ENCODE measurements at regions not wholly inside any gene's neighbourhood (a gene's known extent, or its start where the extent isn't known, plus 50 kb on each side); places are given as distances from the start of the nearest gene placed in this dataset.
"Not testable (repeated sequence)": the region's sequence is repeated elsewhere in the genome, so short reads cannot be mapped to it uniquely, and the experiment has no call there.

- no peak for DNase-seq
Observed at GRCh38 chr15:70387081-70387480, 289.4 kb upstream of the TLE3 start.

GRCh38 chr15:70385711-70386110, 288.0 kb upstream of the TLE3 start:
- no peak for DNase-seq

GRCh38 chr15:70385052-70385451, 287.3 kb upstream of the TLE3 start:
- DNase-seq, result no peak

- DNase-seq, result no peak
Observed at GRCh38 chr15:70383856-70384255, 286.1 kb upstream of the TLE3 start.

- DNase-seq, result no peak
Observed at GRCh38 chr15:70382762-70383458, 285.2 kb upstream of the TLE3 start.

- DNase-seq, result no peak
Observed at GRCh38 chr15:70382009-70382749, 284.5 kb upstream of the TLE3 start.

- DNase-seq, result no peak
Observed at GRCh38 chr15:70379938-70380883, 282.5 kb upstream of the TLE3 start.

GRCh38 chr15:70379134-70379533, 281.4 kb upstream of the TLE3 start:
- no peak for DNase-seq

- DNase-seq, result no peak
Observed at GRCh38 chr15:70378126-70379031, 280.7 kb upstream of the TLE3 start.

- DNase-seq, result no peak
Observed at GRCh38 chr15:70376929-70377691, 279.4 kb upstream of the TLE3 start.

- no peak for DNase-seq
Observed at GRCh38 chr15:70376031-70376928, 278.6 kb upstream of the TLE3 start.

GRCh38 chr15:70375586-70375985, 277.9 kb upstream of the TLE3 start:
- DNase-seq, result no peak

GRCh38 chr15:70375006-70375431, 277.3 kb upstream of the TLE3 start:
- DNase-seq, result no peak

- no peak for DNase-seq
Observed at GRCh38 chr15:70374096-70374495, 276.4 kb upstream of the TLE3 start.

- not testable (repeated sequence) for DNase-seq
Observed at GRCh38 chr15:70373439-70373838, 275.7 kb upstream of the TLE3 start.

GRCh38 chr15:70367913-70368705, 270.4 kb upstream of the TLE3 start:
- not testable (repeated sequence) for DNase-seq

GRCh38 chr15:70364023-70364422, 266.3 kb upstream of the TLE3 start:
- peak; percentile 10 for DNase-seq

GRCh38 chr15:70362886-70363285, 265.2 kb upstream of the TLE3 start:
- no peak for DNase-seq

GRCh38 chr15:70362350-70362749, 264.6 kb upstream of the TLE3 start:
- no peak for DNase-seq

Data from stimulated activated CD4-positive, alpha-beta T cell treated with anti-CD3 and anti-CD28 coated beads, Interleukin-1b, Interleukin-23, amount 100 ng/mL, for 48 hours (primary cell).